Vagina (tissue), 2 donors: ENCODE measurements at regions not wholly inside any gene's neighbourhood (a gene's known extent, or its start where the extent isn't known, plus 50 kb on each side); places are given as distances from the start of the nearest gene placed in this dataset.

Experiments
- POLR2A ChIP-seq, 2 donors: fragments of 450-650 bp; IDR thresholded peaks; one replicate each; pipeline ENCODE4 v1.6.1; 2017; ENCODE audit warnings: antibody characterized with exemption in 2 of 2, mild to moderate bottlenecking in 2 of 2, moderate library complexity in 2 of 2
- POLR2AphosphoS5 ChIP-seq, 2 donors: sonication (generic); formaldehyde crosslinking; IDR thresholded peaks; one replicate each; pipeline ENCODE4 v1.9.0; 2017; ENCODE audit warnings: antibody characterized with exemption in 2 of 2, mild to moderate bottlenecking in 2 of 2, low read depth in 1 of 2; ENCODE audit not compliant: insufficient read depth in 1 of 2
- TF ChIP-seq, protein P1 (sequence below), 3 experiments: fragments of 450-650 bp in 2 of 3; fragments of 200-600 bp in 1 of 3; sonication (generic) in 1 of 3; IDR thresholded peaks; one replicate each; pipeline ENCODE4 v1.5.1; 2017 to 2019; ENCODE audit warnings: antibody characterized with exemption in 3 of 3, mild to moderate bottlenecking in 2 of 3, moderate library complexity in 2 of 3

- TF ChIP-seq, protein P1, sequence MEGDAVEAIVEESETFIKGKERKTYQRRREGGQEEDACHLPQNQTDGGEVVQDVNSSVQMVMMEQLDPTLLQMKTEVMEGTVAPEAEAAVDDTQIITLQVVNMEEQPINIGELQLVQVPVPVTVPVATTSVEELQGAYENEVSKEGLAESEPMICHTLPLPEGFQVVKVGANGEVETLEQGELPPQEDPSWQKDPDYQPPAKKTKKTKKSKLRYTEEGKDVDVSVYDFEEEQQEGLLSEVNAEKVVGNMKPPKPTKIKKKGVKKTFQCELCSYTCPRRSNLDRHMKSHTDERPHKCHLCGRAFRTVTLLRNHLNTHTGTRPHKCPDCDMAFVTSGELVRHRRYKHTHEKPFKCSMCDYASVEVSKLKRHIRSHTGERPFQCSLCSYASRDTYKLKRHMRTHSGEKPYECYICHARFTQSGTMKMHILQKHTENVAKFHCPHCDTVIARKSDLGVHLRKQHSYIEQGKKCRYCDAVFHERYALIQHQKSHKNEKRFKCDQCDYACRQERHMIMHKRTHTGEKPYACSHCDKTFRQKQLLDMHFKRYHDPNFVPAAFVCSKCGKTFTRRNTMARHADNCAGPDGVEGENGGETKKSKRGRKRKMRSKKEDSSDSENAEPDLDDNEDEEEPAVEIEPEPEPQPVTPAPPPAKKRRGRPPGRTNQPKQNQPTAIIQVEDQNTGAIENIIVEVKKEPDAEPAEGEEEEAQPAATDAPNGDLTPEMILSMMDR (IDR thresholded peaks at IDR 0.05) = no peak
- no peak for TF ChIP-seq POLR2AphosphoS5 (IDR thresholded peaks at IDR 0.05; ENCODE audit: insufficient read depth in 1 of 2, low read depth in 1 of 2)
- no peak for TF ChIP-seq POLR2A (IDR thresholded peaks at IDR 0.05)
These were observed 175.3 kb upstream of the EXOC2 start for GRCh38 chr6:868201-868600.
